H1 (cell line): ENCODE measurements at regions not wholly inside any gene's neighbourhood (a gene's known extent, or its start where the extent isn't known, plus 50 kb on each side); places are given as distances from the start of the nearest gene placed in this dataset.

Experiments
- EZH2 ChIP-seq: fragments of 200-600 bp; sonication (generic); IDR thresholded peaks from 2 replicates; pipeline ENCODE4 v1.7.1; 2012; ENCODE audit warnings: low read depth, mild to moderate bottlenecking, moderate library complexity, low read length, inconsistent platforms; ENCODE audit not compliant: severe bottlenecking
- GTF2F1 ChIP-seq: IDR thresholded peaks from 2 replicates; pipeline ENCODE4 v1.6.1; 2012; ENCODE audit warnings: low read depth, low read length, improper control_type of control experiment, borderline replicate concordance
- HDAC2 ChIP-seq, 2 experiments: fragments of 300-600 bp in 1 of 2; sonication (generic) in 1 of 2; IDR thresholded peaks; 2 replicates each; pipeline ENCODE4 v1.6.1; 2011 to 2012; ENCODE audit warnings: low read depth in 2 of 2, low read length in 2 of 2, mild to moderate bottlenecking in 2 of 2, moderate library complexity in 2 of 2, borderline replicate concordance in 1 of 2, inconsistent platforms in 1 of 2
- RAD21 ChIP-seq, 2 experiments: IDR thresholded peaks in 1 of 2; conservative IDR thresholded peaks in 1 of 2; 2 replicates each; pipeline ENCODE4 v1.6.1; 2011; ENCODE audit warnings: low read depth in 2 of 2, low read length in 2 of 2, improper control_type of control experiment in 1 of 2, inconsistent platforms in 1 of 2, mild to moderate bottlenecking in 1 of 2, moderate library complexity in 1 of 2
- RFX5 ChIP-seq: IDR thresholded peaks from 2 replicates; pipeline ENCODE4 v1.6.1; 2011; ENCODE audit warnings: low read depth, low read length, improper control_type of control experiment, borderline replicate concordance
- SIRT6 ChIP-seq: IDR thresholded peaks from one replicate; pipeline ENCODE4 v1.7.1; 2012; ENCODE audit warnings: low read length, inconsistent platforms
- SP1 ChIP-seq: IDR thresholded peaks from 2 replicates; pipeline ENCODE4 v1.6.1; 2011; ENCODE audit warnings: low read depth, low read length
- SP4 ChIP-seq: IDR thresholded peaks from 2 replicates; pipeline ENCODE4 v1.6.1; 2012; ENCODE audit warnings: low read length, inconsistent platforms
- TCF12 ChIP-seq: IDR thresholded peaks from 2 replicates; pipeline ENCODE4 v1.6.1; 2011; ENCODE audit warnings: low read depth, mild to moderate bottlenecking, low read length
- TF ChIP-seq, protein P1 (sequence below), 3 experiments: IDR thresholded peaks; 1 replicate in 2 of 3; 2 replicates in 1 of 3; pipeline versions ENCODE4 v1.5.1 to v1.6.1; 2011; ENCODE audit warnings: low read length in 3 of 3, mild to moderate bottlenecking in 3 of 3, inconsistent platforms in 2 of 3, low read depth in 1 of 3, moderate library complexity in 1 of 3; ENCODE audit not compliant: insufficient read depth in 1 of 3; ENCODE audit errors: control extremely low read depth in 1 of 3
- TF ChIP-seq, protein P2 (sequence below): IDR thresholded peaks from 2 replicates; pipeline ENCODE4 v1.6.1; 2011; ENCODE audit warnings: low read depth, mild to moderate bottlenecking, low read length; ENCODE audit not compliant: insufficient read depth
- TF ChIP-seq, protein P3 (sequence below): IDR thresholded peaks from 2 replicates; pipeline ENCODE4 v1.6.1; 2011; ENCODE audit warnings: low read length, improper control_type of control experiment

DNA sequence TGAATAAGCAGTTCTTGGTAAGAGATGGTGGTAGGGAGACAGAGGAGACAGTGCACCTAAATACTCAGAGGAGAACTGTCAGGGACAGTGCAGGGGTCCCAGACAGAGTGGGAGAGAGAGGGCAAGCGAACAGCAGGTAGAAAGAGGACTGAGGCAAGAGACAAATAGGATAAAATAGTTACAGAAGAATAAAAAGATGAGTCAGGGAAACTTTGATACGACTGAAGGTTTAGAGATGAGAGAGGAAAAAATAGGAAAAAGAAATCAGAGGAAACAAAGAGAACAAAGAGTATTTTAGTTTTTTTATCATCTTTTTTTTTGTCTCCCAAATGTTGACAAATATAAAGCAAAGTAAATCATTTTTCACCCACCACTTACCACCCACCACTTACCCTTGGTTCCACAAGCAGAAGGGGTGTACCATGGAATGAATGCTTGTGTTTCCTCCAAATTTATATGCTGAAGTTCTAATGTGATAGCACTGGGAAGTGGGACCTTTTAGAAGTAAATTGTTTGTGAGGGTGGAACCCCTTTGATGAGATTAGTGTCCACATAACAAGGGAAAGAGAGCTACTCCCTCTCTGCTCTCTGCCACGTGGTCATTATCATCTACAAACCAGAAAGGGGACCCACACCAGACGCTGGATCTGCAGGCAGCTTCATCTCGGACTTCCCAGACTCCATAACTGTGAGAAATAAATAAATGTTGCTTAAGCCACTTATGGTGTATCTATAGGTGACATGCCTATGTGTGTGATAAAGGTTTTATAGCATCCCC is 292.1 kb downstream of the BTG1 start:
- no peak for TF ChIP-seq SP4
- no peak for TF ChIP-seq SP1
- TF ChIP-seq, protein P1, sequence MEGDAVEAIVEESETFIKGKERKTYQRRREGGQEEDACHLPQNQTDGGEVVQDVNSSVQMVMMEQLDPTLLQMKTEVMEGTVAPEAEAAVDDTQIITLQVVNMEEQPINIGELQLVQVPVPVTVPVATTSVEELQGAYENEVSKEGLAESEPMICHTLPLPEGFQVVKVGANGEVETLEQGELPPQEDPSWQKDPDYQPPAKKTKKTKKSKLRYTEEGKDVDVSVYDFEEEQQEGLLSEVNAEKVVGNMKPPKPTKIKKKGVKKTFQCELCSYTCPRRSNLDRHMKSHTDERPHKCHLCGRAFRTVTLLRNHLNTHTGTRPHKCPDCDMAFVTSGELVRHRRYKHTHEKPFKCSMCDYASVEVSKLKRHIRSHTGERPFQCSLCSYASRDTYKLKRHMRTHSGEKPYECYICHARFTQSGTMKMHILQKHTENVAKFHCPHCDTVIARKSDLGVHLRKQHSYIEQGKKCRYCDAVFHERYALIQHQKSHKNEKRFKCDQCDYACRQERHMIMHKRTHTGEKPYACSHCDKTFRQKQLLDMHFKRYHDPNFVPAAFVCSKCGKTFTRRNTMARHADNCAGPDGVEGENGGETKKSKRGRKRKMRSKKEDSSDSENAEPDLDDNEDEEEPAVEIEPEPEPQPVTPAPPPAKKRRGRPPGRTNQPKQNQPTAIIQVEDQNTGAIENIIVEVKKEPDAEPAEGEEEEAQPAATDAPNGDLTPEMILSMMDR (IDR thresholded peaks at IDR 0.05; ENCODE audit: control extremely low read depth in 1 of 3, insufficient read depth in 1 of 3, low read depth in 1 of 3, low read length in 3 of 3): no peak
- TF ChIP-seq EZH2: no peak
- no peak for TF ChIP-seq SIRT6
- no peak for TF ChIP-seq RAD21 (IDR thresholded peaks at IDR 0.05 in 1 of 2, conservative IDR thresholded peaks at IDR 0.05 in 1 of 2; ENCODE audit: low read depth in 2 of 2, low read length in 2 of 2)
- no peak for TF ChIP-seq HDAC2 (IDR thresholded peaks at IDR 0.05; ENCODE audit: borderline replicate concordance in 1 of 2, low read depth in 2 of 2, low read length in 2 of 2)
- TF ChIP-seq RFX5: no peak
- TF ChIP-seq, protein P2, sequence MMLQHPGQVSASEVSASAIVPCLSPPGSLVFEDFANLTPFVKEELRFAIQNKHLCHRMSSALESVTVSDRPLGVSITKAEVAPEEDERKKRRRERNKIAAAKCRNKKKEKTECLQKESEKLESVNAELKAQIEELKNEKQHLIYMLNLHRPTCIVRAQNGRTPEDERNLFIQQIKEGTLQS: no peak
- no peak for TF ChIP-seq TCF12
- TF ChIP-seq GTF2F1: no peak
- TF ChIP-seq, protein P3, sequence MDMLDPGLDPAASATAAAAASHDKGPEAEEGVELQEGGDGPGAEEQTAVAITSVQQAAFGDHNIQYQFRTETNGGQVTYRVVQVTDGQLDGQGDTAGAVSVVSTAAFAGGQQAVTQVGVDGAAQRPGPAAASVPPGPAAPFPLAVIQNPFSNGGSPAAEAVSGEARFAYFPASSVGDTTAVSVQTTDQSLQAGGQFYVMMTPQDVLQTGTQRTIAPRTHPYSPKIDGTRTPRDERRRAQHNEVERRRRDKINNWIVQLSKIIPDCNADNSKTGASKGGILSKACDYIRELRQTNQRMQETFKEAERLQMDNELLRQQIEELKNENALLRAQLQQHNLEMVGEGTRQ: no peak
